NB4 (cell line): ENCODE measurements at regions not wholly inside any gene's neighbourhood (a gene's known extent, or its start where the extent isn't known, plus 50 kb on each side); places are given as distances from the start of the nearest gene placed in this dataset.

Experiments
- TF ChIP-seq, protein P1 (sequence below): IDR thresholded peaks from one replicate; pipeline ENCODE4 v1.5.1; 2012; ENCODE audit warnings: low read depth, low read length
- TF ChIP-seq, protein P2 (sequence below): IDR thresholded peaks from 2 replicates; pipeline ENCODE4 v1.6.1; 2011; ENCODE audit warnings: low read depth, low read length

DNA sequence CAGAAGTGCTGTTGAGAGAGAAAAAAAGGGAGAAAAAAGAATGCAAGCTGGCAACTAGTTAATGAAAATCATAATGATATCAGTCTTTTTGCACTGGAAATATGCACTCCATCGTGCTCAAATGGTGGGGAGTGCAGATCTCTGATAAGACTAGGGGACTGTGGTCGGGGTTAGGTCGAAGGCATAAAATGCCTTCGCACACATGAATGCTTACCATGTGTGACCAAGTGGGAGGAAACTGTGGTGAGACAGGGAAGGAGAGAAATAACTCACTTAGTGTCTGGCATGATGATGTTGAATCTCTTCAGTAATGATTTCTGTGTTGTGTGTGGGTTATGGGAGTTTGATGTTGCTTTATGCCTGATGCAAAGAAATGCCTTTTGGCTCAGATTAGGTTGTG, 358.9 kb downstream of the FBXO8 start:
- TF ChIP-seq, protein P1, sequence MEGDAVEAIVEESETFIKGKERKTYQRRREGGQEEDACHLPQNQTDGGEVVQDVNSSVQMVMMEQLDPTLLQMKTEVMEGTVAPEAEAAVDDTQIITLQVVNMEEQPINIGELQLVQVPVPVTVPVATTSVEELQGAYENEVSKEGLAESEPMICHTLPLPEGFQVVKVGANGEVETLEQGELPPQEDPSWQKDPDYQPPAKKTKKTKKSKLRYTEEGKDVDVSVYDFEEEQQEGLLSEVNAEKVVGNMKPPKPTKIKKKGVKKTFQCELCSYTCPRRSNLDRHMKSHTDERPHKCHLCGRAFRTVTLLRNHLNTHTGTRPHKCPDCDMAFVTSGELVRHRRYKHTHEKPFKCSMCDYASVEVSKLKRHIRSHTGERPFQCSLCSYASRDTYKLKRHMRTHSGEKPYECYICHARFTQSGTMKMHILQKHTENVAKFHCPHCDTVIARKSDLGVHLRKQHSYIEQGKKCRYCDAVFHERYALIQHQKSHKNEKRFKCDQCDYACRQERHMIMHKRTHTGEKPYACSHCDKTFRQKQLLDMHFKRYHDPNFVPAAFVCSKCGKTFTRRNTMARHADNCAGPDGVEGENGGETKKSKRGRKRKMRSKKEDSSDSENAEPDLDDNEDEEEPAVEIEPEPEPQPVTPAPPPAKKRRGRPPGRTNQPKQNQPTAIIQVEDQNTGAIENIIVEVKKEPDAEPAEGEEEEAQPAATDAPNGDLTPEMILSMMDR: no peak
- TF ChIP-seq, protein P2, sequence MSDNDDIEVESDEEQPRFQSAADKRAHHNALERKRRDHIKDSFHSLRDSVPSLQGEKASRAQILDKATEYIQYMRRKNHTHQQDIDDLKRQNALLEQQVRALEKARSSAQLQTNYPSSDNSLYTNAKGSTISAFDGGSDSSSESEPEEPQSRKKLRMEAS: no peak
